CD8-positive, alpha-beta memory T cell (primary cell): ENCODE measurements at regions not wholly inside any gene's neighbourhood (a gene's known extent, or its start where the extent isn't known, plus 50 kb on each side); places are given as distances from the start of the nearest gene placed in this dataset.

Source experiments
- CTCF ChIA-PET: fragments of 350-600 bp; sonication (Branson Sonifier 250); formaldehyde crosslinking; loops from one replicate; lab custom pipeline; 2021; ENCODE audit warnings: antibody characterized with exemption; lab: Charles Lee
- POLR2A ChIA-PET: fragments of 350-600 bp; sonication (Branson Sonifier 250); formaldehyde crosslinking; loops from one replicate; lab custom pipeline; 2021; ENCODE audit warnings: antibody characterized with exemption; lab: Charles Lee
- DNase-seq, 5 donors: peaks; one replicate each; pipeline versions ENCODE4 v3.0.0 to v3.0.0-alpha.2; 2020 to 2022; ENCODE audit warnings: mixed read lengths in 1 of 5
- H3K27ac ChIP-seq: one replicate; pipeline ENCODE4 v1.7.0; 2013; ENCODE audit warnings: low read depth, mild to moderate bottlenecking, low read length, moderate library complexity
- H3K27me3 ChIP-seq: 2 replicates; pipeline ENCODE4 v1.7.0; 2013; ENCODE audit warnings: low read length, mild to moderate bottlenecking; ENCODE audit not compliant: insufficient read depth, poor library complexity, severe bottlenecking
- H3K36me3 ChIP-seq: 2 replicates; pipeline ENCODE4 v1.7.0; 2013; ENCODE audit warnings: mild to moderate bottlenecking, low read length, moderate library complexity; ENCODE audit not compliant: insufficient read depth
- H3K4me1 ChIP-seq: 2 replicates; pipeline ENCODE4 v1.7.0; 2013; ENCODE audit warnings: mild to moderate bottlenecking, low read length, moderate library complexity; ENCODE audit not compliant: insufficient read depth
- H3K4me3 ChIP-seq: 2 replicates; pipeline ENCODE4 v1.7.0; 2013; ENCODE audit warnings: mild to moderate bottlenecking, low read length
- H3K9me3 ChIP-seq: 2 replicates; pipeline ENCODE4 v1.7.0; 2013; ENCODE audit warnings: mild to moderate bottlenecking, low read length
- H3K27ac Mint-ChIP-seq, 8 donors: one replicate each; pipeline ENCODE4 v1.8.0; 2020 to 2021; ENCODE audit warnings: mixed read lengths in 8 of 8, mild to moderate bottlenecking in 6 of 8, inconsistent platforms in 3 of 8, moderate library complexity in 3 of 8
- H3K27me3 Mint-ChIP-seq, 2 donors: one replicate each; pipeline ENCODE4 v1.8.0; 2020 to 2021; ENCODE audit warnings: mixed read lengths in 2 of 2, mild to moderate bottlenecking in 1 of 2, moderate library complexity in 1 of 2
- H3K36me3 Mint-ChIP-seq, 3 donors: one replicate each; pipeline ENCODE4 v1.8.0; 2020 to 2021; ENCODE audit warnings: mixed read lengths in 3 of 3, inconsistent platforms in 1 of 3, mild to moderate bottlenecking in 1 of 3
- H3K4me1 Mint-ChIP-seq, 3 donors: one replicate each; pipeline ENCODE4 v1.8.0; 2020 to 2021; ENCODE audit warnings: mixed read lengths in 3 of 3, inconsistent platforms in 1 of 3, mild to moderate bottlenecking in 1 of 3
- H3K4me3 Mint-ChIP-seq, 7 donors: one replicate each; pipeline ENCODE4 v1.8.0; 2020 to 2021; ENCODE audit warnings: mixed read lengths in 7 of 7, mild to moderate bottlenecking in 6 of 7, moderate library complexity in 4 of 7, inconsistent platforms in 2 of 7
- H3K9me3 Mint-ChIP-seq, 5 donors: one replicate each; pipeline ENCODE4 v1.8.0; 2020 to 2022; ENCODE audit warnings: mixed read lengths in 5 of 5, mild to moderate bottlenecking in 3 of 5, moderate library complexity in 2 of 5, inconsistent platforms in 1 of 5

DNA sequence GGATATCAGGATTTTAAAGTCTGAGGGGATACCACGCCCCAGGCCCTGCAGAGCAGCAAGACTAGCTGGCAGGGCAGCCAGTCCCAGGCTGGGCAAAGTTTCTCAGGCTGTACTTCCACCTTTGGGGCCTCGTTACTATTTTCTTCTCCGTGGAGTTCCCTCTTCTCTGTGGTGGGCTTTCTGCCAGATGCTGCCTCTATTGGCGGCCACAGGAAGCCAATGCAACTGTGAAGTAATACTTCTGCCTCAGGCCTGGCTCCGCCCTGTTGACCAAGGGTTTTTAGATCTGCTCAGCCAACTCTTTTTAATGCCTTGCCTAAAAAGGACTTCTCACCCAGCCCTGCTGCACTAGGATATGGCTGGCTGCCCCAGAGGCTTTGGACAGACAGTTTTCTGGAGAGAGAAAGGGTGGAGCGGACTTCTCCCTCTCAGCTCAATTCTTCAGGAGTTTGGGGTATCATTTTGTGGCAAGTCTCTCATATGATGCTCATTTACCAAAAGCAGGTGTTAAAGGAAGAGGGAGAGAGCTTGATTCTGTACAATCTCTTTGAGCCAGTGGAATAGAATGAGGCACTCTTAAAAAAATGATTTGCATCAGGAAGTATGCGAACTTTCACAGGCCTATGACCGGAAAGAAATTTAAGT is 67.4 kb downstream of the HHEX start:
- CTCF ChIA-PET, result interaction anchor here (1.6 kb wide), 1 partner anchor 10 kb away, joined by 3 read pairs; no protein-coding TSS in a partner anchor
- H3K4me1 Mint-ChIP-seq, result peaks cover 0 to 8% (median 7%) of the 10 kb centered on the region in 3 donors
- no peak for DNase-seq
- Histone ChIP-seq H3K4me3 (no peak overlapping the region), H3K4me1 (no peaks in the 10 kb centered on the region), H3K27ac (peak overlapping the region; percentile 81), H3K9me3 (no peaks in the 10 kb centered on the region), H3K27me3 (no peaks in the 10 kb centered on the region), H3K36me3 (no peaks in the 10 kb centered on the region)
- peak overlapping the region in 1 of 8 donors; percentile 65 for H3K27ac Mint-ChIP-seq
- no peaks in the 10 kb centered on the region for H3K36me3 Mint-ChIP-seq
- no peak overlapping the region for H3K4me3 Mint-ChIP-seq
- POLR2A ChIA-PET, result no interaction called here
- H3K9me3 Mint-ChIP-seq, result no peaks in the 10 kb centered on the region
- peaks cover 5 to 9% of the 10 kb centered on the region in 2 donors for H3K27me3 Mint-ChIP-seq

DNA sequence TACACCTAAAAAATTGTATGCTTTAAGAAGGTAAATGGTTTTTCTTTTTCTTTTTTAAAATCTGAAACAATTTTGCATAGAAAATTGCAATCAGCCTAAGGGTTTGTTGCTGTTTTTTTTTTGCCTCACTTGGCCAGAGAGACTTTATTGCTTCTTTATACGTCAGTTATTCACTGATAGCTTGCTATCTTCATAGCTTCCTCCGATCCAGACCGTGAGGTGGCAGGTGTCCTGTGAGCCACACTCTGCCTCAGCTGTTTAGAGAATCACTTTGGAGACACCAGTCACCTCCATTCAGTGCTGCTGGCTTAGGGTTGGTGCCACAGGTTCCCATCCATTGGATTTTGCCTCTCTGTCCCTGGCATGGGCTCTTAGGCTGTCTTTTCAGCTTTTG is 68.0 kb downstream of the HHEX start:
- no peaks in the 10 kb centered on the region for H3K36me3 ChIP-seq
- DNase-seq, result no peak
- no peaks in the 10 kb centered on the region for H3K9me3 ChIP-seq
- peaks cover 5 to 9% of the 10 kb centered on the region in 2 donors for H3K27me3 Mint-ChIP-seq
- H3K9me3 Mint-ChIP-seq, result no peaks in the 10 kb centered on the region
- ChIA-PET CTCF (no interaction called here), POLR2A (no interaction called here)
- no peak overlapping the region for H3K27ac Mint-ChIP-seq
- H3K4me1 ChIP-seq, result no peaks in the 10 kb centered on the region
- no peaks in the 10 kb centered on the region for H3K36me3 Mint-ChIP-seq
- no peaks in the 10 kb centered on the region for H3K27me3 ChIP-seq
- H3K4me1 Mint-ChIP-seq, result peaks cover 0 to 8% (median 7%) of the 10 kb centered on the region in 3 donors
- H3K4me3 Mint-ChIP-seq, result no peak overlapping the region
- no peak overlapping the region for H3K4me3 ChIP-seq
- H3K27ac ChIP-seq, result peak overlapping the region; percentile 81

DNA sequence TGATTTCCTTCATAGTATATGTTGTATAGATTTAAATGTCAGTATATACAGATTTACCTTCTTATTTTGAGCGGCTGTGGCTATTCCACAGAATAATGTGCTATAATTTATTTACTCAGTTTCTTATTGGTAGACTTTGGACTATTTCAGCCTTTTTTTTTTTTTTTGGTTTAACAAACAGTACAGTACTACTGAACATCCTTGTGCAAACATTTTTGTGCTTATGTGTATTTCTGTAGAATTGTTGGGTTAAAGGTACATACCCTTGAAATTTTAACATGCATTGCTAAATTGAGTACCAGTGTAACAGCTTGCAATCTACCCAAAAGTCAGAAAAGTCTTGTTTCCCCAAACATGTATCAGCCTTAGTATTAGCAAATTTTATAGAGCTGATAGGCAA is 68.8 kb downstream of the HHEX start:
- H3K4me3 ChIP-seq, result no peak overlapping the region
- Mint-ChIP-seq H3K27ac (no peak overlapping the region), H3K36me3 (peaks cover 0 to under 1% (median 0%) of the 10 kb centered on the region in 3 donors), H3K27me3 (peaks cover 7 to 8% of the 10 kb centered on the region in 2 donors), H3K4me1 (peaks cover 0 to 8% (median 7%) of the 10 kb centered on the region in 3 donors), H3K4me3 (no peak overlapping the region), H3K9me3 (no peaks in the 10 kb centered on the region)
- POLR2A ChIA-PET, result no interaction called here
- H3K9me3 ChIP-seq, result no peaks in the 10 kb centered on the region
- H3K27ac ChIP-seq, result peak overlapping the region; percentile 81
- CTCF ChIA-PET, result interaction anchor here (0.7 kb wide), 1 partner anchor 11 kb away, joined by 3 read pairs; no protein-coding TSS in a partner anchor
- H3K4me1 ChIP-seq, result no peaks in the 10 kb centered on the region
- H3K27me3 ChIP-seq, result no peaks in the 10 kb centered on the region
- no peaks in the 10 kb centered on the region for H3K36me3 ChIP-seq
- DNase-seq, result no peak

DNA sequence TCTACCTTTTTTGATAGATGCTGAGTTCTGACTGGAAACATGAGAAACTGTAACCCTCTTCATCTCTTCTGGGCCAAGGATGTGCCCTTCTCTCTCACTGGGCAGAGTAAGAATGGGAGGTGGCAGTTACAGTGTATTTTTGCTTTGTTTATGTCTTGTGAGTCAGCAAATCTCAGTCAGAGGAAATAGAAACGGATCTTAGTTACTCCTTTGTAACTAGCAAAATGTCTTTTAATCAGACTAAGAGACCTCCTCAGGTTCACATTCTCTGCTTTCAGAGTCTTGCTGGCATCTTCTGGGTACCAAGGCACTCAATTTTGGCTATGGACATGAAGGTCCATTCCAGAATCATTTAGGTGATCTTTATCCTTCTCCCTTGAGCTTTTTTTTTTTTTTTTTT is 70.9 kb downstream of the HHEX start:
- H3K9me3 ChIP-seq, result no peaks in the 10 kb centered on the region
- peak overlapping the region; percentile 7 for H3K27ac ChIP-seq
- DNase-seq, result no peak
- H3K27me3 Mint-ChIP-seq, result peaks cover 15 to 28% of the 10 kb centered on the region in 2 donors
- peaks cover 0 to 8% (median 7%) of the 10 kb centered on the region in 3 donors for H3K4me1 Mint-ChIP-seq
- H3K4me1 ChIP-seq, result no peaks in the 10 kb centered on the region
- ChIA-PET POLR2A (no interaction called here), CTCF (no interaction called here)
- peaks cover 0 to 2% (median 0%) of the 10 kb centered on the region in 5 donors for H3K9me3 Mint-ChIP-seq
- H3K27me3 ChIP-seq, result no peaks in the 10 kb centered on the region
- H3K4me3 Mint-ChIP-seq, result no peak overlapping the region
- H3K36me3 ChIP-seq, result no peaks in the 10 kb centered on the region
- no peak overlapping the region for H3K27ac Mint-ChIP-seq
- H3K4me3 ChIP-seq, result no peak overlapping the region
- H3K36me3 Mint-ChIP-seq, result peaks cover 0 to 4% (median 3%) of the 10 kb centered on the region in 3 donors

DNA sequence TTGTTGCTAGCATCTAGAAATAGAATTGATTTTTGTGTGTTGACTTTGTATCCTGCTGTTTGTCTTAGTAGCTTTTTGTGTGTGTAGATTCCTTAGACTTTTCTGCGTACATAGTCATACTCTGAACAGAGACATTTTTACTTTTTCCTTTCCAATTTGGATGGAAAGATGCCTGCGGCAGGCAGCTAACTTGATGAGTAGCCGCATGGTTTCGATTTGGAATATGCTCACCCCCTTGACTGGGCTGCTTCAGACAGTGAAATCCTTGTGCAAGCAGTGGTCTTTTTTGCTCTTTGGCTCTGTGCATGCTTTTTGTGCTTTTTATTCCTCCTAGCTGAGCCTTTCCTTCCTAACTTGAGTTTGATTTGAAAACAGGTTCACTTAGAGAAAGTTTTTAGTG is 71.8 kb downstream of the HHEX start:
- Histone ChIP-seq H3K27ac (peak overlapping the region; percentile 27), H3K4me3 (no peak overlapping the region), H3K27me3 (no peaks in the 10 kb centered on the region), H3K9me3 (no peaks in the 10 kb centered on the region), H3K36me3 (no peaks in the 10 kb centered on the region), H3K4me1 (no peaks in the 10 kb centered on the region)
- H3K36me3 Mint-ChIP-seq, result peaks cover 0 to 4% (median 3%) of the 10 kb centered on the region in 3 donors
- H3K9me3 Mint-ChIP-seq, result peaks cover 0 to 5% (median 1%) of the 10 kb centered on the region in 5 donors
- no peak overlapping the region for H3K27ac Mint-ChIP-seq
- no peak for DNase-seq
- ChIA-PET CTCF (no interaction called here), POLR2A (no interaction called here)
- H3K4me3 Mint-ChIP-seq, result no peak overlapping the region
- H3K27me3 Mint-ChIP-seq, result peaks cover 21 to 32% of the 10 kb centered on the region in 2 donors
- H3K4me1 Mint-ChIP-seq, result peaks cover 0 to 6% (median 5%) of the 10 kb centered on the region in 3 donors

DNA sequence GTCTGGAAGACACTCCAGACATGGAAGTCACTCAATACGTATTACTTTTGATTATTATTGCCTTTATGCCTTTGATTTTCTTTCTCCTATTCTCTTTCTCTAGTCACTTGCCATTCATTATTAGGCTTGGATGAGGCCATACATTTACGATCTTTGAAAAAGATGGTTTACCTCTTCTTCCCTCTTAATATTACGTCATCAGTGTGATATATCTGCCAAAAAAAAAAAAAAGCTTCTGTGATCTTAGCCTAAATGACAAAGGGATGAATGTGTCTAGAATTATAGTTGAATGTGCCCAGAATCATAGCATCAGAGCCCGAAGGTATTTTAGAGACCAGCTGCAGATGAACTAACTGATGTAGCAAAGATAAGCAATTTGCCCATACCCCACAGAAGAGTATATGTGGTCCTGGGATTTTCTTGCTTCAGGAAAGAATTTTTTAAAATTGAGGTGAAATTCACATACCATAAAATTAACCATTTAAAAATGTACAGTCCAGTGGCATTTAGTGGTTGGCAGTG is 73.9 kb downstream of the HHEX start:
- H3K4me3 Mint-ChIP-seq, result no peak overlapping the region
- peaks cover 0 to 17% (median 3%) of the 10 kb centered on the region in 3 donors for H3K36me3 Mint-ChIP-seq
- no peaks in the 10 kb centered on the region for H3K36me3 ChIP-seq
- no peaks in the 10 kb centered on the region for H3K9me3 ChIP-seq
- no peak overlapping the region for H3K27ac ChIP-seq
- CTCF ChIA-PET, result no interaction called here
- H3K27ac Mint-ChIP-seq, result no peak overlapping the region
- no peaks in the 10 kb centered on the region for H3K4me1 ChIP-seq
- H3K4me1 Mint-ChIP-seq, result no peaks in the 10 kb centered on the region
- POLR2A ChIA-PET, result no interaction called here
- H3K9me3 Mint-ChIP-seq, result peaks cover 6 to 19% (median 13%) of the 10 kb centered on the region in 5 donors
- H3K27me3 Mint-ChIP-seq, result peaks cover 25 to 40% of the 10 kb centered on the region in 2 donors
- no peak overlapping the region for H3K4me3 ChIP-seq
- no peaks in the 10 kb centered on the region for H3K27me3 ChIP-seq
- no peak for DNase-seq

DNA sequence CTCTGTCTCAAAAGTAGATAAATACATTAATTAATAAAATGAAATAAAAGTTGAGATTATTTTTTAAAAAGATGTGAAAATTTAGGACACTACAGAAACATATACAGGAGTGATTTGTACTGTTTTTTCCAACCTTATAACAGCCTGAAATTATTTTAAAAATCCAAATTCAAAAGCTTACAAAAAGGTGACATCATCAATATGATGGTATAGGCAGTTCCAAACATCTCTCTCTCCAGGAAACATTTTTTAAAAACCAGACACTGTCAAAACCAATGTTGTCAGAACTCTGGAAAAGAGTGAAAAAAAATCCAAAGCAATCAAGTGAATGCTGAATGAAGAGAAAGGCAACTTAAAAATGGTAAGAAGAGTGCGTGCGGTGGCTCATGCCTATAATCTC is 76.7 kb downstream of the HHEX start:
- Mint-ChIP-seq H3K27ac (no peak overlapping the region), H3K4me1 (no peaks in the 10 kb centered on the region), H3K9me3 (peaks cover 10 to 23% (median 17%) of the 10 kb centered on the region in 5 donors), H3K36me3 (peaks cover 0 to 23% (median 3%) of the 10 kb centered on the region in 3 donors), H3K4me3 (no peak overlapping the region), H3K27me3 (peaks cover 24 to 51% of the 10 kb centered on the region in 2 donors)
- POLR2A ChIA-PET, result no interaction called here
- CTCF ChIA-PET, result no interaction called here
- no peaks in the 10 kb centered on the region for H3K36me3 ChIP-seq
- no peaks in the 10 kb centered on the region for H3K9me3 ChIP-seq
- H3K4me3 ChIP-seq, result no peak overlapping the region
- no peak for DNase-seq
- no peaks in the 10 kb centered on the region for H3K27me3 ChIP-seq
- no peaks in the 10 kb centered on the region for H3K4me1 ChIP-seq
- no peak overlapping the region for H3K27ac ChIP-seq

DNA sequence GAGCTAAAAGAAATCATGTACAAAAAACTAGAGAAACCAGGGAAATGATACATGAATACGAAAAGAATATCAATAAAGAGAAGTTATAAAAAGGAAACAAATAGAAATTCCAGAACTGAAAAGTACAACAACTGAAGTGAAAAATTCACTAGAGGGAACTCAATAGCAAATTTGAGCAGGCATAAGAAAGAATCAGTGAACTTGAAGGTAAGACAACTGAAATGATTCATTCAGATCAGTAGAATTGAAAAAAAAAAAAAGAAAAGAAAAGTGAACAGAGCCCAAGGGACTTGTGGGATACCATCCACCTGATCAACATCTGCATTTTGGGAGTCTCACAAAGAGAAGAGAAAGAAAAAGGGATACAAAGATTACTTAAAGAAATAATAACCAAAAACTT is 78.3 kb downstream of the HHEX start:
- DNase-seq, result no peak
- POLR2A ChIA-PET, result no interaction called here
- H3K36me3 Mint-ChIP-seq, result peaks cover 0 to 23% (median 3%) of the 10 kb centered on the region in 3 donors
- peaks cover 20 to 56% of the 10 kb centered on the region in 2 donors for H3K27me3 Mint-ChIP-seq
- H3K9me3 Mint-ChIP-seq, result peaks cover 10 to 23% (median 17%) of the 10 kb centered on the region in 5 donors
- CTCF ChIA-PET, result no interaction called here
- H3K4me1 Mint-ChIP-seq, result no peaks in the 10 kb centered on the region
- Histone ChIP-seq H3K36me3 (no peaks in the 10 kb centered on the region), H3K27ac (no peak overlapping the region), H3K9me3 (no peaks in the 10 kb centered on the region), H3K27me3 (no peaks in the 10 kb centered on the region), H3K4me3 (no peak overlapping the region), H3K4me1 (no peaks in the 10 kb centered on the region)
- no peak overlapping the region for H3K27ac Mint-ChIP-seq
- H3K4me3 Mint-ChIP-seq, result no peak overlapping the region
